Esophagus muscularis mucosa (tissue), 4 donors: ENCODE measurements at regions not wholly inside any gene's neighbourhood (a gene's known extent, or its start where the extent isn't known, plus 50 kb on each side); places are given as distances from the start of the nearest gene placed in this dataset.

ENCODE experiments used
- EP300 ChIP-seq: sonication (generic); formaldehyde crosslinking; IDR thresholded peaks from one replicate; pipeline ENCODE4 v1.6.1; 2017; ENCODE audit warnings: antibody characterized with exemption
- POLR2A ChIP-seq: fragments of 450-650 bp; IDR thresholded peaks from one replicate; pipeline ENCODE4 v1.6.1; 2017; ENCODE audit warnings: antibody characterized with exemption, moderate library complexity, mild to moderate bottlenecking, low read depth
- POLR2AphosphoS5 ChIP-seq, 2 donors: sonication (generic); formaldehyde crosslinking; IDR thresholded peaks; one replicate each; pipeline ENCODE4 v1.6.1; 2017; ENCODE audit warnings: antibody characterized with exemption in 2 of 2
- TF ChIP-seq, protein P1 (sequence below), 3 experiments: fragments of 200-600 bp in 2 of 3; fragments of 450-650 bp in 1 of 3; sonication (generic) in 2 of 3; IDR thresholded peaks; one replicate each; pipeline ENCODE4 v1.5.1; 2017 to 2019; ENCODE audit warnings: antibody characterized with exemption in 3 of 3, mild to moderate bottlenecking in 2 of 3, moderate library complexity in 1 of 3

DNA sequence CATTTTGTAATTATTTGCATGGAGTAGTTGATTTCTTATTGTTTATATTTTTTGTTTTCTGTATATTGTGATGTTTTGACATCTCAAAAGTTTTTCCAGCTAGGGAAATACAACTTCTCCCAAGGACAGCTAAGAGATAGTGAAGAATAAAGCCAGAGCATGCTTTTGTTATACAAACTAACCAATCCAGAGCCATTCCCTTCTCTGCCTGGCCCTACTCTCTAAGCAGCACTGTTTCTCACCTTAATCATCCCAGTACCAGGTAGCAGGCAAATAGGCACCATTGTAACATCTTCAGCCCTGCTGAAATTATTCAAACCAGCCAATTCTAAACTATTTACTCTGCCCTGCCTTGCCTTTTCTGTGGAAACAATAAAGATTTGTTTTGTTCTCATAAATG, 1063.4 kb upstream of the CHAC2 start:
- TF ChIP-seq, protein P1, sequence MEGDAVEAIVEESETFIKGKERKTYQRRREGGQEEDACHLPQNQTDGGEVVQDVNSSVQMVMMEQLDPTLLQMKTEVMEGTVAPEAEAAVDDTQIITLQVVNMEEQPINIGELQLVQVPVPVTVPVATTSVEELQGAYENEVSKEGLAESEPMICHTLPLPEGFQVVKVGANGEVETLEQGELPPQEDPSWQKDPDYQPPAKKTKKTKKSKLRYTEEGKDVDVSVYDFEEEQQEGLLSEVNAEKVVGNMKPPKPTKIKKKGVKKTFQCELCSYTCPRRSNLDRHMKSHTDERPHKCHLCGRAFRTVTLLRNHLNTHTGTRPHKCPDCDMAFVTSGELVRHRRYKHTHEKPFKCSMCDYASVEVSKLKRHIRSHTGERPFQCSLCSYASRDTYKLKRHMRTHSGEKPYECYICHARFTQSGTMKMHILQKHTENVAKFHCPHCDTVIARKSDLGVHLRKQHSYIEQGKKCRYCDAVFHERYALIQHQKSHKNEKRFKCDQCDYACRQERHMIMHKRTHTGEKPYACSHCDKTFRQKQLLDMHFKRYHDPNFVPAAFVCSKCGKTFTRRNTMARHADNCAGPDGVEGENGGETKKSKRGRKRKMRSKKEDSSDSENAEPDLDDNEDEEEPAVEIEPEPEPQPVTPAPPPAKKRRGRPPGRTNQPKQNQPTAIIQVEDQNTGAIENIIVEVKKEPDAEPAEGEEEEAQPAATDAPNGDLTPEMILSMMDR (IDR thresholded peaks at IDR 0.05): no peak
- TF ChIP-seq EP300 (no peak), POLR2A (no peak), POLR2AphosphoS5 (IDR thresholded peaks at IDR 0.05) (no peak)
